OCI-LY3 (cell line): ENCODE measurements at regions not wholly inside any gene's neighbourhood (a gene's known extent, or its start where the extent isn't known, plus 50 kb on each side); places are given as distances from the start of the nearest gene placed in this dataset.

ENCODE experiments used
- EZH2phosphoT487 ChIP-seq: fragments of 200-600 bp; shearing (Covaris generic); IDR thresholded peaks from 2 replicates; pipeline ENCODE4 v1.6.1; 2018; ENCODE audit warnings: antibody characterized with exemption, mixed run types, low read depth
- TF ChIP-seq, protein P1 (sequence below): fragments of 200-600, 300-600 bp; sonication (generic); IDR thresholded peaks from 2 replicates; pipeline ENCODE4 v1.5.1; 2014; ENCODE audit warnings: antibody characterized with exemption, low read length, low read depth

DNA sequence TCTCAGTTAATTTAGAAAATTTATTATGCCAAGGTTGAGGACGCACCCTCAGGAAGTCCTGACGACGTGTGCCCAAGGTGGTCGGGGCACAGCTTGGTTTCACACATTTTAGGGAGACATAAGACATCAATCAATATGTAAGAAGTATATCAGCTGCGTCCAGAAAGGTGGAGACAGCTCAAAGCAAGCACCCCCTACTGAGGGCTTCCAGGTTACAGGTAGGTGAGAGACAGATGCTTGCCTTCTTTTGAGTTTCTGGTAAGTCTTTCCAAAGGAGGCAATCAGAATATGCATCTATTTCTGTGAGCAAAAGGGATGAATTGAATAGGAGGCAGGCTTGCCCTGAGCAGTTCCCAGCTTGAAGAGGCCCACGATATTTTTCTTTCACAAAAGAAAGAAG is 614.3 kb downstream of the XPNPEP1 start:
- TF ChIP-seq, protein P1, sequence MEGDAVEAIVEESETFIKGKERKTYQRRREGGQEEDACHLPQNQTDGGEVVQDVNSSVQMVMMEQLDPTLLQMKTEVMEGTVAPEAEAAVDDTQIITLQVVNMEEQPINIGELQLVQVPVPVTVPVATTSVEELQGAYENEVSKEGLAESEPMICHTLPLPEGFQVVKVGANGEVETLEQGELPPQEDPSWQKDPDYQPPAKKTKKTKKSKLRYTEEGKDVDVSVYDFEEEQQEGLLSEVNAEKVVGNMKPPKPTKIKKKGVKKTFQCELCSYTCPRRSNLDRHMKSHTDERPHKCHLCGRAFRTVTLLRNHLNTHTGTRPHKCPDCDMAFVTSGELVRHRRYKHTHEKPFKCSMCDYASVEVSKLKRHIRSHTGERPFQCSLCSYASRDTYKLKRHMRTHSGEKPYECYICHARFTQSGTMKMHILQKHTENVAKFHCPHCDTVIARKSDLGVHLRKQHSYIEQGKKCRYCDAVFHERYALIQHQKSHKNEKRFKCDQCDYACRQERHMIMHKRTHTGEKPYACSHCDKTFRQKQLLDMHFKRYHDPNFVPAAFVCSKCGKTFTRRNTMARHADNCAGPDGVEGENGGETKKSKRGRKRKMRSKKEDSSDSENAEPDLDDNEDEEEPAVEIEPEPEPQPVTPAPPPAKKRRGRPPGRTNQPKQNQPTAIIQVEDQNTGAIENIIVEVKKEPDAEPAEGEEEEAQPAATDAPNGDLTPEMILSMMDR: no peak
- TF ChIP-seq EZH2phosphoT487: no peak
